Erythroblast (primary cell): ENCODE measurements at regions not wholly inside any gene's neighbourhood (a gene's known extent, or its start where the extent isn't known, plus 50 kb on each side); places are given as distances from the start of the nearest gene placed in this dataset.
"Not testable (repeated sequence)": the region's sequence is repeated elsewhere in the genome, so short reads cannot be mapped to it uniquely, and the experiment has no call there.

Source experiments
- GATA1 ChIP-seq: IDR thresholded peaks from 2 replicates; pipeline ENCODE4 v1.6.1; 2011; ENCODE audit warnings: low read depth, mild to moderate bottlenecking, control low read depth, low read length, moderate library complexity
- POLR2A ChIP-seq: IDR thresholded peaks from 2 replicates; pipeline ENCODE4 v1.6.1; 2011; ENCODE audit warnings: mild to moderate bottlenecking, low read length

DNA sequence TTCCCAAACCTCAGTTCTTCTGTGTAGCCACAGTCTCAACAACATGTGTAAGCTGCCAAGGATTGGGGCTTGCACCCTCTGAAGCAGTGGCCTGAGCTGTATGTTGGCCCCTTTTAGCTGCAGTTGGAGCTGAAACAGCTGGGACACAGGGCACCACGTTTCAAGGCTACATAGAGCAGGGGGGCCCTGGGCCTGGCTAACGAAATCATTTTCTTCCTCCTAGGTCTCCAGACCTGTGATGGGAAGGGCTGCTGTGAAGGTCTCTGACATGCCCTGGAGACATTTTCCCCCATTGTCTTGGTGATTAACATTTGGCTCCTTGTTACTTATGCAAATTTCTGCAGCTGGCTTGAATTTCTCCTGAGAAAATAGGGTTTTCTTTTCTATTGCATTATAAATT lies 112.6 kb downstream of the PDHA2 start:
- TF ChIP-seq POLR2A, GATA1: not testable (repeated sequence)
